Brain pericyte (primary cell): ENCODE measurements at regions not wholly inside any gene's neighbourhood (a gene's known extent, or its start where the extent isn't known, plus 50 kb on each side); places are given as distances from the start of the nearest gene placed in this dataset.
"Not testable (repeated sequence)": the region's sequence is repeated elsewhere in the genome, so short reads cannot be mapped to it uniquely, and the experiment has no call there.

ENCODE experiments used
- DNase-seq: peaks from one replicate; pipeline ENCODE4 v3.0.0-alpha.2; 2012; ENCODE audit warnings: low read depth, low spot score

DNA sequence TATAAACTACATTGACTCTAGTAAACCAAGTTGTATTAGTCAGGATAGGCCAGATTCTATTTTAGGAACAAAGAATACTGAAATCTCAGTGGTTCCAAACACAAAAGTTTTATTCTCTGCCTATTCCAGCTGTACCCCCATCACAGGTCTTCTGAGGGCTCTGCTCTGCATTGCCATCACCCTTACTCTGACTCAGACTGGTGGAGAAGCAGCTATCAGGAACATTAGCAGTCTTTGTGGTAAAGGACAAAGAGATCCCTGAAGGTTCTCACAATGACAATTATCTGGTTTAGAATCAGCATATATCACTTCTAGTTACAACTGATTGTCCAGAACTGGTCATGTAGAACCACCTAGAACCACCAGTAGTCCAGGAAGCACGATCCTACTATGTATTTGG lies 251.1 kb downstream of the GLUD2 start:
- DNase-seq, result no peak

GRCh38 chrX:121301356-121301755 lies 253.9 kb downstream of the GLUD2 start:
- no peak for DNase-seq

DNA sequence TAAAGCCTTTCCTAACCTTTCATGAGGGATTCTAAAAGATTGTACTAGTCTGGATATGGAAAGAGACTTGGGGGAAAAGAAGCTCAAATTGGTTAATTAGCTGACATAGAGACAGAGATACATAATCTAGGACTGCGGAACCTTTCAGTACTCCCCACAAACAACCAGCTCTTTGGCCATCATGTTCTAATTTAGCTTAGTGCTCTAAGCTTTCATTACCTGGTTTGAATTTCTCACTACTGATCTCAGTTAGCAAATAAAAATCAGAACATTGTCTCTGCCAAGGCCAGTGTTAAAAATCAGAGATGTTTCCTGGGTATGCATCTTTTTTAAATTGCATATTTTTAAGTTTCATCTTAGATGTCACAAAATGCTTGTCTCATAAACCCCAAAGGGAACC lies 254.4 kb downstream of the GLUD2 start:
- no peak for DNase-seq

- DNase-seq, result no peak
These were observed 260.0 kb downstream of the GLUD2 start for GRCh38 chrX:121307449-121307848.

DNA sequence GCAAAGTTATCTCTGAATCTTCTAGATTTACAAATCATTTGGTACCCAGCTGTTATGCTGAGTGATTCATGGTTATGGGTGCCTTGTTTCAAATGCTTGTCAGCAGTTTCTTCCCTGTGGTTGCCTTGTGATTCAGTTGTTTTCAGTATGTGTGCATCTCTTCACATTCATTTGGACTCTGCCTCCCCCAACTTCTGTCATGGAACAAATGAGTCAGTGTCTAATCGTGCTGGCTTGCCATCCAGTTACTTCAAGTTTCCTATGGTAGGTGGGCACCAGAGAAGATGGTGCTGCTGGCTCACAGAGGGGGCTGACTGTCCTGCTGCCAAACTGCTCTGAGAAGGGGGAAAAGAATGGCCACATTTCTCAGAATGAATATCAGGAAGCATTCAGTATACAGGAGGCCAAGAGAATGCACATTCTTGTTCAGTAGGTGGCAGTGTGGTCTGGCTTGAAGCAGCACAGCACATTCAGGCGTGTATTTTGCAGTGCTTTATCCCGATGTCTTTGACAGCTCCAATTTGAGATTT lies 260.9 kb downstream of the GLUD2 start:
- DNase-seq, result no peak

DNA sequence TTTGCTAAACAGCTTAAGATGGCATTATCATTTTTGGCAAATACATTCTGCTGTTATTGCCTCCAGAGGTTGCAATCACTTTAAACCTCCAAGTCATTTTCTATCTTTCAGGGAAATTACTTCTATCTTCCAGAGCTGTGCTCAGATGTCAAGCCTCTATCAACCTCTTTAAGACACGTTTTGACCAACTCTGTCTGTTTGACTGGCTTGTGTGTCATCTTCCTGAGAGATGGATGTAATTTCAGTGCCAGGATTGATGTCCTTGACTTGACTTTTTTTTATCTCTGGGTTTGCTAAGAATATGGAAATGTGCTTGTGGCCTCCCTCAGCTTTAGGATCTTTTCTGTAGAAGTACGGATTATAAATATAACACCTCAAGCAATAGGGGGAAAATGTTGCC lies 263.4 kb downstream of the GLUD2 start:
- DNase-seq, result no peak

- DNase-seq, result no peak
These were observed 273.0 kb downstream of the GLUD2 start for GRCh38 chrX:121320441-121320840.

DNA sequence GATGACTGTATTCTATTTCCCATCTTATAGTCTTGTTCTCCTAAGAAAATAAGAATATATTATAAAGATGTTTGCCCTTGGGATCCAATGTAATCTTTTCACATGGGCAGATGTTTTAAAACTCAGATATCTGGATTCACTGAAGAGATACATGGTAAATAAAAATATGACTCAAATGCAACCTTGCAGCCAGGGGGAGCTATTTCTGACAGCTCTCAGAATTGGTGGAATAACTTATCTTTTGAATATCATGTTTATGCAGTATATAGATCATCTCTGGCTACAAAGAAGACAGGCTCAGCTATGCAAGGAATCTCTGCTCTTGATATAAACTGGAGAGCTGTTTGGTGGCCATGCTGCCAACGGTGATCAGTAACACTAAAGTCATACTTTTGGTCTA lies 274.7 kb downstream of the GLUD2 start:
- no peak for DNase-seq

DNA sequence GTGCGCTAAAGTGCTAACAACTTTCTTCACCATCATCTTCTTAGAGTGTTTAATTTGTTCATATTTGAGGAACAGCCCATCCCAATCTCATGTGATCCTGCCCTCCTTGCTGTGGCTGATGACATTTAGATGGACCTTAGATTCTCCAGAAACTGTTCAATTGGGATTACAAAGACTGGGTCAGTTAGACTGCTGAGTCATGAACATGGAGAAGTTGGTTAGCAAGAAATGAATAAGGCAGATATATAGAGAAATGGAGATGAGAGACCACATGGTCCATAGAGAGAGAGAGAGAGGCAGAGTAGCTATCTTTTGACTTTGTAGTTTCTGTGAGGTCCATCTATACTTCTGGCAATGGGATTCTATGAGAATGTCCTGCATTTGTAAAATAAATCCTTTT lies 275.9 kb downstream of the GLUD2 start:
- DNase-seq, result no peak

DNA sequence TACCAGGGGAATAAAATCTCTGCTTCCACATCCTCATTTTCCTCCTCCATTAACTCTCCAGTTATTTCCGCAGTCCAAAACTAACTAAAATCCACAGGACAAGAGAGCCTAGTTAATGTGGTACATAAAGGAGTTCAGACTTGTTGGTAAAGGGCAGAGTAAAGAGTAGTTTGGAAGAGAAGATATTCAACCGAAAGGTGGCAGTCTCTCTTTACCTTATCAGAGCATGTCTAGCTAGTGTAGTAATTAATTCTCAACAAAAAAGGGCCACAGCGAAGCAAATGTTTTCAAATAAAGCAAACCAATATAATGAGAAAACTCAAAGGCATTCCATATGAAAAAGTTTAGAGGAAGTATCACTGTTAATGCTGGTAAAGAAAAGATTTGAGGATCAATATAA lies 286.5 kb downstream of the GLUD2 start:
- DNase-seq, result no peak

- DNase-seq, result no peak
These were observed 289.5 kb downstream of the GLUD2 start for GRCh38 chrX:121336831-121337421.

DNA sequence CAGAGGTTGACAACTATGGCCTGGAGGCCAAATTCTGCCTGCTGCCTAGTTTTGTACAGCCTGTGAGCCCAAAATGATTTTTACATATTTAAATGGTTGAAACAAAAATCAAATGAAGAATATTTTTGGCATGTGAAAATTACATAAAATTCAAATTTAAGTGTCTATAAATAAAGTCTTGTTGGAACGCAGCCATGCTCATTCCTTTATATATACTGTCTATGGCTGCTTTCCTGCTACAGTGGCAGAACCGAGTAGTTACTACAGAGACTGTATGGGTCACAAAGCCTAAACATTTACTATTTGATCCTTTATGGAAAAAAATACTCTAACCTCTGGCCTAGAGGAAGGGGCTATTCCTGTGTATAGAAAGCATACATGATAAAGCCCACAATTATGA lies 290.4 kb downstream of the GLUD2 start:
- DNase-seq, result no peak

- DNase-seq, result no peak
These were observed 301.9 kb downstream of the GLUD2 start for GRCh38 chrX:121349263-121349662.

GRCh38 chrX:121356139-121356849 lies 308.9 kb downstream of the GLUD2 start:
- DNase-seq, result no peak

DNA sequence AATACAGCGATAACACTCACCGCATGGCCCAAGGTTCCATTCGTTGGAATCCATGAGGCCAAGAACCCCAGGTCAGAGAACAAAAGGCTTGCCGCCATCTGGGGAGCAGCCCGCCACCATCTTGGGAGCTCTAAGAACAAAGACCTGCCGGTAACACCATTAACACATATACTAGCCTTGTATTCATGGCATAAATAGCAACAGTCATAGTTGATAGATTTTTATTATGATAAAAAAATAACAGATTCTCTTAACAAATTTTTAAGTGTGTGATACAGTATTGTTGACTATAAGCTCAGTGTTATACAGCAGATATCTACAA lies 309.4 kb downstream of the GLUD2 start:
- DNase-seq, result no peak

GRCh38 chrX:121360280-121360679 lies 312.9 kb downstream of the GLUD2 start:
- no peak for DNase-seq

DNA sequence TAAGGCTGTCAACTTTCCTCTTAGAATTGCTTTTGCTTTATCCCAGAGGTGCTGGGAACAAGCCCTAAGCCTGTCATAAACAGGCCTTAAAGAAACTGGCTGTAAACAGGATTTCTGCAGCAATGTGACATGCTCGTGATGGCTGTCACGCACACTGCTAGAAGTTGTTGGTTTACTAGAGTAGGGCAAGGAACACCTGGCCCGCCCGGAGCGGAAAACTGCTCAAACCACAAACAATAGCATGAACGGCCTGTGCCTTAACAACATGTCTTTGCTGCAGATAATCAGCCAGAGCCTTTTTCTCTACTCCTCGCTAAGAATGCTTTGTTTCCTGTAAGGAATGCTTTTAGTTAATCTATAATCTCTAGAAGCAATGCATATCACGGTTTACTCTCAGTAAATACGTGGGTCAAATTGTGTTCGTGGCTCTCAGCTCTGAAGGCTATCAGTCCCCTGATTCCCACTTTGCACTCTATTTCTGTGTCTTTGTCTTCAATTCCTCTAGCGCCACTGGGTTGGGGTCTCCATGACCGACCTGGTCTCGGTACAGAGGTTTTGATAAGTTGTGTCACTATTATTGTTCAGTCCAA lies 318.3 kb downstream of the GLUD2 start:
- no peak for DNase-seq

GRCh38 chrX:121374471-121374870 lies 327.1 kb downstream of the GLUD2 start:
- DNase-seq, result no peak

- not testable (repeated sequence) for DNase-seq
These were observed 334.5 kb downstream of the GLUD2 start for GRCh38 chrX:121381915-121382314.

DNA sequence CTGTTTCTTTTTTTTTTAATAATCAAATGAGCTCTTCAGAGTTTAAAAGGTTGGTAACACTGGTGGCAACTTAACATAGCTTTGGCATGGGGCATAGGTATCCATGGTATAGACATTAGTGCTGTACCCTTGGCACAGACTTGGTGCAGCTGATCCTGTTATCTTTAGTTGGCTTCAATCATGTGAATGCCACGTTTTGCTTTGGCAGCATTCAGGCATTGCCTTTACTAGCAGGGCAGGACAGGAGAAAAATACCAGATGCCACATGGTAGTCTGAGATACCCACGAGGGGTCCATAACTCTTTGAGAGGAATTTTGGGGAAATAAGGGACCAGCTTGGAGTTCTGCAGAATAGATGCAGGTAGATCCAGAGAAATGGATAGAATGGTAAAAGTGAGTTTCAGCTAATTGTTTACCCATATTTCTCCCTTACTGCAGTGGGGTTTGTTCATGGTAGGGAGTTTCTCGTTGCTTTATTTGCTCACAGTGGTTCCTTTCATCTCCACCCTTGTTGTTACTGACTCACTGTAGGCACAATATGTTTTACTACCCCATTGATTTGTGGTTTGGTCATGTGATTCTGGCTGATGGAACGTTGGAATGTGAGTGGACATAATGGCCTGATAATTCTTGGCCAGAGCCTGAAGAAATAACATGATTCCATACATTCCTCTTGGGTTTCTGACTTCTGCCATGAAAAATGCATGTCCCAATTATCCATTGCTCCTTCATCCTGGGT lies 342.7 kb downstream of the GLUD2 start:
- no peak for DNase-seq

DNA sequence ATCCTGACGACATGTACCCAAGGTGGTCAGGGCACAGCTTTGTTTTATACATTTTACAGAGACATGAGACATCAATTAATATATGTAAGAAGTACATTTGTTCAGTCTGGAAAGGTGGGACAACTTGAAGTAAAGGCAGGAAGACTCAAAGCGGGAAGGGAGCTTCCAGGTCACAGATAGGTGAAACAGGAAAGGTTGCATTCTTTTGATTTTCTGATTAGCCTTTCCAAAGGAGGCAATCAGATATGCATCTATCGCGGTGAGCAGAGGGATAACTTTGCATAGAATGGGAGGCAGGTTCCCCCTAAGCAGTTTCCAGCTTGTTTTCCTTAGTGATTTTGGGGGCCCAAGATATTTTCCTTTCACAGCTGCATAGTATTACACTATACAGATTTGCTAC lies 358.4 kb downstream of the GLUD2 start:
- no peak for DNase-seq

- no peak for DNase-seq
These were observed 360.2 kb downstream of the GLUD2 start for GRCh38 chrX:121407627-121408026.

DNA sequence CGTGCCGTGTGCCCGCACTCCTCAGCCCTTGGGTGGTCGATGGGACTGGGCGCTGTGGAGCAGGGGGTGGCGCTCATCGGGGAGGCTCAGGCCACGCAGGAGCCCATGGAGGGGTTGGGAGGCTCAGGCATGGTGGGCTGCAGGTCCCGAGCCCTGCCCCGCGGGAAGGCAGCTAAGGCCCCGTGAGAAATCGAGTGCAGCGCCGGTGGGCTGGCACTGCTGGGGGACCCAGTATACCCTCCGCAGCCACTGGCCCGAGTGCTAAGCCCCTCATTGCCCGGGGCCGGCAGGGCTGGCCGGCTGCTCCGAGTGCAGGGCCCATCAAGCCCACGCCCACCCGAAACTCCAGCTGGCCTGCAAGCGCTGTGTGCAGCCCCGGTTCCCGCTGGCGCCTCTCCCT lies 384.1 kb downstream of the GLUD2 start:
- DNase-seq, result not testable (repeated sequence)
